HCT116 (cell line): ENCODE measurements at regions not wholly inside any gene's neighbourhood (a gene's known extent, or its start where the extent isn't known, plus 50 kb on each side); places are given as distances from the start of the nearest gene placed in this dataset.

Experiments used
- CTCF ChIP-seq, 3 experiments: fragments of 200-600 bp in 1 of 3; sonication (generic) in 1 of 3; IDR thresholded peaks in 2 of 3; conservative IDR thresholded peaks in 1 of 3; 2 replicates each; pipeline ENCODE4 v1.5.1; 2012 to 2017; ENCODE audit warnings: low read depth in 2 of 3, low read length in 2 of 3, antibody characterized with exemption in 1 of 3, borderline replicate concordance in 1 of 3, control low read depth in 1 of 3, mild to moderate bottlenecking in 1 of 3, mixed read lengths in 1 of 3, mixed run types in 1 of 3, moderate library complexity in 1 of 3; ENCODE audit not compliant: insufficient read depth in 1 of 3
- EZH2phosphoT487 ChIP-seq: fragments of 200-600 bp; IDR thresholded peaks from 2 replicates; pipeline ENCODE4 v1.6.1; 2018; ENCODE audit warnings: antibody characterized with exemption, borderline replicate concordance
- REST ChIP-seq: IDR thresholded peaks from 2 replicates; pipeline ENCODE4 v1.6.1; 2012; ENCODE audit warnings: low read depth
- ZBTB33 ChIP-seq: IDR thresholded peaks from 2 replicates; pipeline ENCODE4 v1.6.1; 2011; ENCODE audit warnings: mild to moderate bottlenecking, low read length, moderate library complexity; ENCODE audit not compliant: insufficient replicate concordance; ENCODE audit errors: extremely low read depth
- ZNF274 ChIP-seq: fragments of 200-500 bp; sonication (Bioruptor generic); IDR thresholded peaks from 2 replicates; pipeline ENCODE4 v1.6.1; 2014; ENCODE audit warnings: mild to moderate bottlenecking, low read depth, low read length, inconsistent platforms

GRCh38 chr5:111855356-111855755 lies 98.4 kb upstream of the NREP start:
- TF ChIP-seq CTCF (IDR thresholded peaks at IDR 0.05 in 2 of 3, conservative IDR thresholded peaks at IDR 0.05 in 1 of 3; ENCODE audit: borderline replicate concordance in 1 of 3, insufficient read depth in 1 of 3, low read depth in 2 of 3, low read length in 2 of 3), result no peak
- TF ChIP-seq ZBTB33, result no peak
- no peak for TF ChIP-seq REST
- no peak for TF ChIP-seq ZNF274
- no peak for TF ChIP-seq EZH2phosphoT487
